T-cell (primary cell): ENCODE measurements at regions not wholly inside any gene's neighbourhood (a gene's known extent, or its start where the extent isn't known, plus 50 kb on each side); places are given as distances from the start of the nearest gene placed in this dataset.
"Not testable (repeated sequence)": the region's sequence is repeated elsewhere in the genome, so short reads cannot be mapped to it uniquely, and the experiment has no call there.

Source experiments
- ATAC-seq, 4 experiments: fragments of 200-7000 bp in 3 of 4; fragments of 150-1000 bp in 1 of 4; cut with Tn5 transposase; replicated peaks in 1 of 4; 1 replicate in 3 of 4; 2 replicates in 1 of 4; pipeline ENCODE4 v1.10.0; 2021; ENCODE audit warnings: moderate library complexity in 3 of 4, mild to moderate bottlenecking in 2 of 4, moderate number of reproducible peaks in 1 of 4
- CTCF ChIA-PET, 2 donors: fragments of 300-600 bp; sonication (Branson Sonifier 250); formaldehyde crosslinking; loops; one replicate each; lab custom pipeline; 2022; ENCODE audit warnings: antibody characterized with exemption in 2 of 2; lab: Charles Lee
- POLR2A ChIA-PET, 2 donors: fragments of 300-600 bp; sonication (Branson Sonifier 250); formaldehyde crosslinking; loops; one replicate each; lab custom pipeline; 2022; ENCODE audit warnings: antibody characterized with exemption in 2 of 2; lab: Charles Lee
- DNase-seq, 35 experiments: peaks; one replicate each; pipeline versions ENCODE4 v3.0.0 to v3.0.0-alpha.2; 2013 to 2023
- H3K27ac ChIP-seq: one replicate; pipeline ENCODE4 v1.5.1; 2013; ENCODE audit warnings: low read length
- H3K27me3 ChIP-seq, 2 experiments: replicated peaks in 1 of 2; 1 replicate in 1 of 2; 2 replicates in 1 of 2; pipeline versions ENCODE4 v1.6.1 to v1.7.0; 2013; ENCODE audit warnings: low read length in 1 of 2, mixed read lengths in 1 of 2; ENCODE audit not compliant: control insufficient read depth in 2 of 2, insufficient read depth in 2 of 2; ENCODE audit errors: extremely low read depth in 1 of 2
- H3K36me3 ChIP-seq, 2 donors: 1 replicate in 1 of 2; 2 replicates in 1 of 2; pipeline versions ENCODE4 v1.6.1 to v1.7.0; 2013; ENCODE audit warnings: low read length in 1 of 2; ENCODE audit not compliant: control insufficient read depth in 2 of 2, insufficient read depth in 1 of 2; ENCODE audit errors: extremely low read depth in 1 of 2
- H3K4me1 ChIP-seq, 2 experiments: 1 replicate in 1 of 2; 2 replicates in 1 of 2; pipeline versions ENCODE4 v1.6.1 to v1.7.0; 2013; ENCODE audit warnings: low read length in 2 of 2, mixed read lengths in 1 of 2; ENCODE audit not compliant: insufficient read depth in 2 of 2, control insufficient read depth in 1 of 2; ENCODE audit errors: extremely low read depth in 1 of 2
- H3K4me3 ChIP-seq, 2 donors: 1 replicate in 1 of 2; 2 replicates in 1 of 2; pipeline versions ENCODE4 v1.5.1 to v1.7.0; 2013; ENCODE audit warnings: mild to moderate bottlenecking in 2 of 2, low read length in 1 of 2, moderate library complexity in 1 of 2; ENCODE audit not compliant: control insufficient read depth in 1 of 2; ENCODE audit errors: extremely low read depth in 1 of 2
- H3K9me3 ChIP-seq: 2 replicates; pipeline ENCODE4 v1.7.0; 2013
- H3K27ac Mint-ChIP-seq, 2 donors: one replicate each; pipeline ENCODE4 v1.8.0; 2020 to 2021; ENCODE audit warnings: mild to moderate bottlenecking in 2 of 2, mixed read lengths in 2 of 2
- H3K27me3 Mint-ChIP-seq, 2 donors: one replicate each; pipeline ENCODE4 v1.8.0; 2021 to 2022; ENCODE audit warnings: mixed read lengths in 2 of 2
- H3K36me3 Mint-ChIP-seq: one replicate; pipeline ENCODE4 v1.8.0; 2021; ENCODE audit warnings: mixed read lengths
- H3K4me1 Mint-ChIP-seq, 3 donors: one replicate each; pipeline ENCODE4 v1.8.0; 2020 to 2022; ENCODE audit warnings: mixed read lengths in 3 of 3, mild to moderate bottlenecking in 1 of 3
- H3K4me3 Mint-ChIP-seq, 3 donors: one replicate each; pipeline ENCODE4 v1.8.0; 2020 to 2022; ENCODE audit warnings: mild to moderate bottlenecking in 3 of 3, mixed read lengths in 3 of 3, moderate library complexity in 3 of 3
- H3K9me3 Mint-ChIP-seq, 3 donors: one replicate each; pipeline ENCODE4 v1.8.0; 2020 to 2022; ENCODE audit warnings: mixed read lengths in 3 of 3
- WGBS: methylation state at CpG from one replicate; pipeline ENCODE4 v1.1.5; 2013; ENCODE audit warnings: missing lambda C conversion rate; ENCODE audit not compliant: insufficient coverage; 5-methylcytosine and 5-hydroxymethylcytosine counted together

DNA sequence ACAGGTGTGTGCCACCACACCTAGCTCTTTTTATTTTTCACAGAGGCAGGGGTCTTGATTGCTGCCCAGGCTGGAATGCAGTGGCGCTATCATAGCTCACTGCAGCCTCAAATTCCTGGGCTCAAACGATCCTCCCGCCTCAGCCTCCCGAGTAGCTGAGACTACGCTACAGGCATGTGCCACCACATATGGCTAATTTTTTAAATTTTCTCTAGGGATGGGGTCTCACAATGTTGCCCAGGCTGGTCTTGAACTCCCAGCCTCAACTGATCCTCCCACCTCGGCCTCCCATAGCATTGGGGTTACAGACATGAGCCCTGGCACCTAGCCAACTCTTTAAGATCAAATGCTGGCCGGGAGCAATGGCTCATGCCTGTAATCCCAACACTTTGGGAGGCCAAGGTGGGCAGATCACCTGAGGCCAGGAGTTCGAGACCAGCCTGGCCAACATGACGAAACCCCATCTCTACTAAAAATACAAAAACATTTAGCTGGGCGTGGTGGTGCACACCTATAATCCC is 50.6 kb upstream of the MYL10 start:
- H3K4me1 Mint-ChIP-seq, H3K9me3 ChIP-seq, POLR2A ChIA-PET, CTCF ChIA-PET, H3K27me3 ChIP-seq, H3K27ac Mint-ChIP-seq, DNase-seq, H3K4me3 Mint-ChIP-seq, H3K36me3 Mint-ChIP-seq, H3K27ac ChIP-seq, H3K9me3 Mint-ChIP-seq, H3K36me3 ChIP-seq, H3K27me3 Mint-ChIP-seq, ATAC-seq, H3K4me1 ChIP-seq, H3K4me3 ChIP-seq: not testable (repeated sequence)
- 89% methylated on average over 6 of the region's 10 CpGs for WGBS

DNA sequence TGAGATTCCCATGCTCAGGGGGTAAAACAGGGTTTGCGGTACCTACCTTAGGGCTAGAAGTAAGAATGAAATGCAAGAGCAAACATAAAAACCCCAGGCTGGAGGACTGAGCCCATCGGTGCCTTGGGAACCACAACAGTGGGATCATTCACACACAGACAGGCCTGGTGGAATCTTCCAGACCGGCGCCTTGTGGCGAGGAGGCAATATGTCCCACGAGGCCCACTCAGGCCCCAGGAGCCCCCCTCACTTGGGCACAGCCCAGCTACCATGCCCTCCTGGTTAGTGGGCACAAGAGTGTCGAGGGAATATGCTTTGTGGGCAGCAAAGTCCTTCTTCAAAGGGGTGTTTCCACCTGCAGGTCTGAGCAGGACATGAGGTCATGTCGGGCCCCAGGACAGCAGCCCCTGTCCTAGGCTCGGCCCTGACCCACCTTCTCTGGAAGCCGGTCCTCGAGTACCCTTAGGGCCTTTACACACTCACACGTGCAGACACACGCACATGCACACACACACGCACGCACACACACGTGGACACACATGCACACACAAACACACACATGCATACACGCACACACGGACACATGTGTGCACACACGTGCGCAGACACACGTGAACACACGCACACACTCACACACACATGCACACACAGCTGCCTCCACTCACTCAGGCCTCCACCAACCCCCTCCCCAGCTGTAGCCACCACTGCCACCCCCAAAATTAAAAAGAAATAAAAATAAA is 51.5 kb upstream of the MYL10 start:
- Mint-ChIP-seq H3K4me1 (no peaks in the 10 kb centered on the region), H3K4me3 (no peak overlapping the region), H3K27ac (no peak overlapping the region), H3K27me3 (no peaks in the 10 kb centered on the region), H3K36me3 (no peaks in the 10 kb centered on the region), H3K9me3 (no peaks in the 10 kb centered on the region)
- no peaks in the 10 kb centered on the region for H3K9me3 ChIP-seq
- CTCF ChIA-PET: no interaction called here
- H3K4me1 ChIP-seq: no peaks in the 10 kb centered on the region
- DNase-seq (no peak), ATAC-seq (no peak)
- no peaks in the 10 kb centered on the region for H3K36me3 ChIP-seq
- no peak overlapping the region for H3K27ac ChIP-seq
- WGBS: 88% methylated on average over 14 of the region's 22 CpGs
- H3K4me3 ChIP-seq: no peak overlapping the region
- peaks cover 0 to 7% of the 10 kb centered on the region in 2 experiments for H3K27me3 ChIP-seq
- POLR2A ChIA-PET: no interaction called here

GRCh38 chr7:101681170-101682007 is 52.3 kb upstream of the MYL10 start:
- Mint-ChIP-seq H3K27me3 (no peaks in the 10 kb centered on the region), H3K9me3 (no peaks in the 10 kb centered on the region), H3K4me3 (no peak overlapping the region), H3K36me3 (no peaks in the 10 kb centered on the region), H3K4me1 (no peaks in the 10 kb centered on the region), H3K27ac (no peak overlapping the region)
- CTCF ChIA-PET: no interaction called here
- ATAC-seq: no peak
- Histone ChIP-seq H3K27me3 (peaks cover 0 to 7% of the 10 kb centered on the region in 2 experiments), H3K4me1 (no peaks in the 10 kb centered on the region), H3K9me3 (no peaks in the 10 kb centered on the region), H3K4me3 (no peak overlapping the region), H3K27ac (no peak overlapping the region), H3K36me3 (no peaks in the 10 kb centered on the region)
- POLR2A ChIA-PET: no interaction called here
- 87% methylated on average over 5 of the region's 14 CpGs for WGBS
- no peak for DNase-seq

DNA sequence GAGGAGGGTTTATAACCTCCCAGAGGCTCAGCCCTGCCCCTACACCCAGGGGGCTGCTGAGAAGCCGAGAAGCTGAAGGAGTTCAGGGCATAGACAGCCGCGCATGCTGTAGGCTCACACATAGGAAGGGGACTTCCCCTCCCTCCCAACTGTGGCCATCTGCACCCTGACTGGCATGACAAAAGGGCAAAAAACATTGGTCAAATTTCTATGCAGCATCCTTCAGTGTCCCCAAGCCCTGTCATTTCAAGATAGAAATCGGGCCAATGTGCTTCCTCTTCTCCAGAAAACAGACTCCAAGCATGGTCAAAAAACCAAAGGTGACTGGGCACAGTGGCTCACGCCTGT is 55.9 kb upstream of the MYL10 start:
- DNase-seq: no peak
- H3K36me3 ChIP-seq: no peaks in the 10 kb centered on the region
- H3K27me3 Mint-ChIP-seq: peaks cover 0 to 3% of the 10 kb centered on the region in 2 donors
- no peaks in the 10 kb centered on the region for H3K36me3 Mint-ChIP-seq
- no peak overlapping the region for H3K27ac Mint-ChIP-seq
- H3K27ac ChIP-seq: no peak overlapping the region
- no peaks in the 10 kb centered on the region for H3K9me3 Mint-ChIP-seq
- H3K4me3 Mint-ChIP-seq: no peak overlapping the region
- H3K27me3 ChIP-seq: peaks cover 0 to 16% of the 10 kb centered on the region in 2 experiments
- POLR2A ChIA-PET: no interaction called here
- no peak overlapping the region for H3K4me3 ChIP-seq
- H3K4me1 Mint-ChIP-seq: peaks cover 0 to 2% (median 0%) of the 10 kb centered on the region in 3 donors
- no peaks in the 10 kb centered on the region for H3K9me3 ChIP-seq
- ATAC-seq: no peak
- peaks cover 0 to 8% of the 10 kb centered on the region in 2 experiments for H3K4me1 ChIP-seq
- 46% methylated on average over 4 of the region's 5 CpGs for WGBS
- CTCF ChIA-PET: no interaction called here

DNA sequence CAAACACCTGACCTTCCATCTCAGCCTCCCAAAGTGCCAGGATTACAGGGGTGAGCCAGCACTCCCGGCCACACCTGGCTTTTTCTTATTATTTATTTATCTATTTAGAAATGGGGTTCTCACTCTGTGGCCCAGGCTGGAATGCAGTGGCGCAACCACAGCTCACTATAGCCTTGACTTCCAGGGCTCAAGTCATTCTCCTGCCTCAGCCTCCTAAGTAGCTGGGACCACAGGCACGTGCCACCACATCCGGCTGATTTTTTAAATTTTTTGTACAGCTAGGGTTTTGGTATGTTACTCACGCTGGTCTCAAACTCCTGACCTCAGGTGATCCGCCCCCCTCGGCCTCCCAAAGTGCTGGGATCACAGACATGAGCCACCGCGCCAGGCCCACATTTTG is 56.9 kb upstream of the MYL10 start:
- no peaks in the 10 kb centered on the region for H3K36me3 Mint-ChIP-seq

GRCh38 chr7:101687081-101687480 is 58.0 kb upstream of the MYL10 start:
- CTCF ChIA-PET: no interaction called here

More for the DNA sequence above, 56.9 kb upstream of the MYL10 start:
- Mint-ChIP-seq H3K27me3 (peaks cover 0 to 3% of the 10 kb centered on the region in 2 donors), H3K4me3 (no peak overlapping the region), H3K27ac (no peak overlapping the region), H3K9me3 (no peaks in the 10 kb centered on the region), H3K4me1 (peaks cover 0 to 2% (median 0%) of the 10 kb centered on the region in 3 donors)
- peaks cover 0 to 21% of the 10 kb centered on the region in 2 experiments for H3K27me3 ChIP-seq
- no peaks in the 10 kb centered on the region for H3K36me3 ChIP-seq
- no peak for DNase-seq
- no peak overlapping the region for H3K4me3 ChIP-seq
- peaks cover 0 to 8% of the 10 kb centered on the region in 2 experiments for H3K4me1 ChIP-seq
- H3K9me3 ChIP-seq: no peaks in the 10 kb centered on the region
- no CpG with 5 or more reads among the region's 9 CpGs for WGBS
- ChIA-PET CTCF (no interaction called here), POLR2A (no interaction called here)
- H3K27ac ChIP-seq: no peak overlapping the region
- ATAC-seq: no peak

More at GRCh38 chr7:101687081-101687480, 58.0 kb upstream of the MYL10 start:
- DNase-seq (no peak), ATAC-seq (no peak)
- Mint-ChIP-seq H3K9me3 (no peaks in the 10 kb centered on the region), H3K27ac (no peak overlapping the region), H3K4me3 (no peak overlapping the region), H3K36me3 (no peaks in the 10 kb centered on the region), H3K27me3 (peaks cover 0 to 5% of the 10 kb centered on the region in 2 donors), H3K4me1 (peaks cover 0 to 2% (median 1%) of the 10 kb centered on the region in 3 donors)
- no peaks in the 10 kb centered on the region for H3K36me3 ChIP-seq
- no peaks in the 10 kb centered on the region for H3K9me3 ChIP-seq
- H3K4me3 ChIP-seq: no peak overlapping the region
- H3K27me3 ChIP-seq: peaks cover 0 to 21% of the 10 kb centered on the region in 2 experiments
- WGBS: 64% methylated on average over 5 of the region's 5 CpGs
- H3K4me1 ChIP-seq: peaks cover 0 to 8% of the 10 kb centered on the region in 2 experiments
- POLR2A ChIA-PET: no interaction called here
- H3K27ac ChIP-seq: no peak overlapping the region
